HG03342 (cell line): ENCODE measurements at regions not wholly inside any gene's neighbourhood (a gene's known extent, or its start where the extent isn't known, plus 50 kb on each side); places are given as distances from the start of the nearest gene placed in this dataset.

Source experiments
- ATAC-seq: cut with Tn5 transposase; IDR thresholded peaks from one replicate; pipeline ENCODE4 v1.9.1; 2021; ENCODE audit warnings: mild to moderate bottlenecking, moderate library complexity; ENCODE audit not compliant: unreplicated experiment

DNA sequence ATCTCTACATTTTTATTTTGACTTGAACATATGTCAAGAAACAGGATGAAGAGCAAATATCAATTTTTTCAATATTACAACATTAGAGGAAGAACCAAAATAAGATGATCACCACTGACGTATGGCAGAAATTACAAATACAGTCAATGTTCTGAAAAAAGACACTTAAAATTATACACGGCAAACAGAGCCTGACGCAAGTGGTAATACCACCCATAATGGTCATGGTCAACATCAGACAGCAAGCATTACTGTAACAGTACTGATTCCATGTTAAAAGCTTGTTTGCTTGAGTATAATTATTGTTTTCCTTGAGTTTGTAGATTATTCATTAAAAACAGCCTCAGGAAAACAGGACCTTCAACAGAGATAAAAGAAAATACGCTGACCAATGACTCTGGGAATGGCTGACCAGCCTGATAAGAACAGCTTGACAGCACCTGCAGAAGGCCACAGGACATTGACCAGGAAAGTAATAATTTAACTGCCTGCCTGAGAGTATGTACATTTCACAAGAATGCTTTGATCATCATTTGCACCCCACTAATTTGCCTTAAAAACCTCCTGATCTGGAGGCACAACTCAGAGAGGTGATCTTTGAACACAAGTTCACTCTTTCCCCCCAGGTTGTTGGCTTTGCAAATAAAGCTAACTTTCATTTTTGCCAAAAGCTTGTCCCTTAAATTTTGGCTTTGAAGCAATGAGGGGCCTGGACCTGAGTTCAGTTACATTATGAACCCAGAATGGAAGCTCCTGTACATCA, 187.3 kb downstream of the IPO8 start:
- no peak for ATAC-seq

DNA sequence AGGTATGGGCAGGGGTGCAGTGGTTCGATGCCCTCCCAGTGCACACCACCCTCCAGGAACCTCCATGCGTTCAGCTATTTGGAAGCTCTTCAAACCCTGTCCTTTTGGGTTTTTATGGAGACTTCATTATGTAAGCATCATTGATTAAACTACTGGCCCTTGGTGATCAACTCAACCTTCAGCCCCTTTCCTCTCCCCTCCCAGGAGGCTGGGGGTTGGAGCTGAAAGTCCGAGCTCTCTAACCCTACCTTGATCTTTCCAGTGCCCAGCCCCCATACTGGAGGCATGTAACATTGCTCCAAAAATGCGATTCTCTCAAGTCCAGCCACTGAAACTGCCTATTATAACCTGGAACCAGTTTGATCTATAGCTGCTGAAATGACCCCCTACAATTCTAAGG, 188.1 kb downstream of the IPO8 start:
- ATAC-seq: no peak

DNA sequence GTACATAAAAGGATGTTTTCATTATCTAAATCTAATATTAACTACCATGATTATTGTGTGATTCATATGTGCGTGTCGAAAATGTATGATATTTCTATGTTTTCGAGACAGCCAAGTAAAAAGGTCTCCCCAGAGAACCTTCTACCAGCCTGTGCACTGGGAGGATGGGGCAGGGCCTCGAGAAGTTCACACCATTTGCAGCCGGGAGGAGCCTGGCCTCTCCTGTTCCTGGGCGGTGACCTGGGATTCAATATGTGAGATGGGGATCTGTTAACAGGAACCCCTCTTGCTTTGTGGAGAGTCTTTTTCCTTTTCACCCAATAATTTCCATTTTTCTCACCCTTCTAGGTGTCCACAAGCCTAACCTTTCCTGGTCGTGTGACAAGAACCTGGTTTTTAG, 189.3 kb downstream of the IPO8 start:
- ATAC-seq: no peak

DNA sequence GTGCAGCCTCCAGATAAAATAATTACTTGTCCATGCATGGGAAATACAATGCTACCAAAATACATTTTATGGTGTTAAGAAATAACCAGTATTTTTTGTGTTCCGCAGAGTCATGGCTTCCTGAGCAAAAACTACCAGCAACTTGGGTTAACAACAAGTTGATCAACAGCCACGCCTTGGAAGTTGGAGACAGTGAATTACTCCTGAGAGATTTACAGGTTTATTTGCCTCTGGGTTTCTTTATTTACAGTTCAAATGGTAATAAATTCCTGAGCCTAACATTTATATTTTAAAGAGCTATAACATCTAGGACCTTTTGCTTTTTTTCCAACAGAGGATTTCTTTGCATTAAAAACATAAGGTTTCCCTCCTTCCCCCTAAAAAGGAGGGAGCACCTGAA, 194.0 kb downstream of the IPO8 start:
- ATAC-seq: no peak

DNA sequence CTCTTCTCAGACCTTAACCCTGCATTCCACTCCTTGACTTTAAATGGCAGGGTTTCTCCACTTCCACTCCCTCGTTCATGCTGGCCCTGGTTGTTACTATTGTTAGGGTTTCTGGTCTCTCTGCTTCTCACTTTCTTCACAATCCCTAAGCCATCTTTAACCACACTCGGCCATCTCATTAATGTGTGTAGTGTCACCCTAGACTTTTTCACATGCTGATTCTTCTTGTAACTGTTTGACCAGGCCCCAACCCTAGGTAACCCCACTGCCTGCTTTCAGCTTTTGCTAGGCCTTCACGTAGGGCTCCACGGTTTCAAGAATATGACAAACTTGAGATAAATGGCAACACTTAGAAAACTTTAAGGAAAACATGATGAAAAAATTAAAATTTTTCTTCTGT, 195.1 kb downstream of the IPO8 start:
- no peak for ATAC-seq

DNA sequence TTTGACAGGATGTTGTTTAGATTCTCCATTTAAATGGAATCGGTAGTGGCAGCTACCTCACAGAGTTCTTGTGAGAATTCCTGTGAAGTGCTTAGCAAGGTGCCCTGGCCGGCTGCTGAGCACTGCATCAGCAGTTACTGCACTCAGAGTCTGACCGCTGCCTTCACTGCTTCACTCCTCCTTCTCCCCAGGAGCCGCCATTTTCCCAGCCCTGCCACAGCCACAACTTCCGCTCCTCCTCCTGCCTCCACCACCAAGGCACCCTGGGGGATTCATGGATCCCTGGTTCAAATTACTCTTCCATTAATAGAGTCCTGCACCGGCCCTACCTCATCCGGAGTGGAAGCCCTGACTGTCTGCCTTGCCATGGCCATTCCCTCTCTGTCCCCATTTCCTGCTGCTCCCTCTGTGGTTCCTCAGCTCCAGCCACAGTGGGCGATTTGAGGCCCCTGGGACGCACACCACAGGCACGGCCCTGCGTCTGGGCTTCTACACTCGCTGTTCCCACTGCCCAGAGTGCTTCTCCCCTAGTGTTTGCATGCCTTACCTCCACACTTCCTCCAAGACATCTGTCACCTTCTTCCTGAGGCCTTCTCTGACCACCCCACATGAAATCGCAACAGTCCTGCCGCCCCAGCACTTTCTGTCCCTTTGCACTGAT, 210.3 kb downstream of the IPO8 start:
- no peak for ATAC-seq

DNA sequence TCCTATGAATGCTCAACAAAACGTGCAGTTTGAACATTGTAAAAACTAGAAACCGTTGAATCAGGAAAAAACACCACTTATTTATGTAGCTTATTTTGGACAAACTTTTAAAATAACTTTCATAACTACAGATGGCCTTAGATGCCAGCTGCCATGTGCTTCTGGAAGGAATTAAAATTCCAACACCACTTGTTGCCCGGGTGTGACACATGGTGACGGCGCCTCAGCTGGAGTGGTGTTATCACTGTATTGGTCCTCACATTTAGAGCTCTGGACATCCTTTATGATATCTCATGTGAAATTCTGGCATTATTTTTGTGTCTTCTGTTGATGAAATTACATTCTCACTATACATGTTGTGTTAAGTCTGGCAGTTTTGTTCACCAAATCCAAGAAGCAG, 211.0 kb downstream of the IPO8 start:
- ATAC-seq: no peak

DNA sequence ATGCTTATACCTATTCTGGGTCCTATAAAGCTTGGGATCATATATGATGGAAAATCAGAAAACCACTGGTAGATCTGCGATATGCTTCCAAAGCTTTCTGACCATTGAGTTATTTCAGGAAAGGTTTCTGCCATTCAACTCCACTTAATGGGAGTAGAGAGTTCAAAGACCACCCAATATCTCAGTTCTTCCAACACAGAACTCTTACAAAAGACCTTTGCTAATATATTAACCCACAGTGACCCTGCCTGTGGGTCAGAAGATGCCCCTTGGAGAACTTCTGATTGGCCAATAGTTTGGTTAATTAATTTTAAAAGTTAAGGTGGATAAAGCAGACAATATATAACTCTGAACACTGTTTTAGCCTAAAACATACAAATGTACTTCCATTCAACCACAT, 213.0 kb downstream of the IPO8 start:
- ATAC-seq: no peak

DNA sequence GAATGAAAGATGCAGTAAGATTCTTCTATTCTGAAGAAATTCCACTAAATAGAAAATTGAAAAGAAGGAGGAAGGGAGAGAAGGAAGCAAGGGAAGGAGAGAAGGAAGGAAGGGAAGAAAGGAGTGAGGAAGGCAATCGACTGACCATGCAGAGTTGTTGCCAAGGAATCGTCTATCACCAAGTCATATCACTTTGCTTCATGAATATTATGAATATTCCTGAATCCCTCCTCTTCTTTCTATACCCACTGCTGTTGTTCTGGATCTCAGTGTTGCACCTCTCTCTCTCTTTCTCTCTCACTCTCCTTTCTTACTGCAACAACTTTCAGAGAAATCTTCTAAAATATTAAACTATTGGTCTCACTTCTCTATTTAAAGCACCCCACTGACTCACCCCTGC, 222.4 kb downstream of the IPO8 start:
- ATAC-seq: no peak

DNA sequence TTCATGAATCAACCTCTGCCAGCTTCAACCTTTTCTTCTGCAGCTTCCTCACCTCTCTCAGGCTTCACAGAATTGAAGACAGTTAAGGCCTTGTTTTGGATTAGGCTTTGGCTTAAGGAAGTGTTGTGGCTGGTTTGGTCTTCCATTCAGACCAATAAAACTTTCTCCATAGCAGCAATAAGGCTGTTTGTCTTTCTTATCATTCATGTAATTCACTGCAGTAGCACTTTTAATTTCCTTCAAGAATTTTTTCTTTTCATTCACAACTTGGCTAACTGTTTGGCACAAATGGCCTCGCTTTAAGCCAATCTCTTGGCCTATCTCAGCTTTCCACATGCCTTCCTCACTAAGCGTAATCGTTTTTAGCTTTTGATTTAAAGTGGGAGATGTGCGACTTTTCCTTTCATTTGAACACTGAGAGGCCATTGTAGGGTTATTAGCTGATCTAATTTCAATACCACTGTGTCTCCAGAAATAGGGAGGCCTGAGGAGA, 229.5 kb downstream of the IPO8 start:
- no peak for ATAC-seq

DNA sequence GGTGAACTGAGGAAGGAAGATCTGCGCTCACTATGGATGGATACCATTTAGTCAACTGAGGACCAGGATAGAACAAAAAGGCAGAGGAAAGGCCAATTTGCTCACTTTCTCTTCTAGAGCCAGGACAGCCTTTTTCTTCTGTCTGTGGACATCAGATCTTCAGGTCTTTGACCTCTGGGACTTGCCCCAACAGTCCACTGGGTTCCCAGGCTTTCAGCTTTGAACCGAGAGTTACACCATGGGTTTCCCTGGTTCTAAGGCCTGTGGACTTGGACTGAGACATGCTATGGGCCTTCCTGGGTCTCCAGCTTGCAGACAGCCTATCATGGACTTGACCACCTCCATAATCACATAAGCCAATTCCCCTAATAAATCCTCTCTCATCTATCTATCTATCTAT, 232.0 kb downstream of the IPO8 start:
- no peak for ATAC-seq

DNA sequence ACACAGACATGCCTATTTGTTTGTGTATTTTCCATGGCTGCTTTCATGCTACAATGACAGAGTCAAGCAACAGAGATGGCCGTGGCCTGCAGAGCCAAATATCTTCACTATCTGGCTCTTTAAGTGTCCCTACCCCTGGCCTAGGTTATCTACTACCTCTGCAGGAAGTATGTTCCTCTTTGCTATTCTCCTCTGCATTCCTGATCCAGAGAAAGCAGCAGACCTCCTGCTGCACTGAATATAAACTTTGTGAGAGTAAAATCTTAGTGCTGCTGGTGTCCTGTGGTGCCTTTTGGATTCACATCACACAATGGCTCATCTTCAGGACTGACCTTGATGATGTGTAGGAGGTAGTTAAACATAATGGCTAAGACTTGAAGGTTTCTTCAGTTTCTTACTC, 233.4 kb downstream of the IPO8 start:
- ATAC-seq: no peak

DNA sequence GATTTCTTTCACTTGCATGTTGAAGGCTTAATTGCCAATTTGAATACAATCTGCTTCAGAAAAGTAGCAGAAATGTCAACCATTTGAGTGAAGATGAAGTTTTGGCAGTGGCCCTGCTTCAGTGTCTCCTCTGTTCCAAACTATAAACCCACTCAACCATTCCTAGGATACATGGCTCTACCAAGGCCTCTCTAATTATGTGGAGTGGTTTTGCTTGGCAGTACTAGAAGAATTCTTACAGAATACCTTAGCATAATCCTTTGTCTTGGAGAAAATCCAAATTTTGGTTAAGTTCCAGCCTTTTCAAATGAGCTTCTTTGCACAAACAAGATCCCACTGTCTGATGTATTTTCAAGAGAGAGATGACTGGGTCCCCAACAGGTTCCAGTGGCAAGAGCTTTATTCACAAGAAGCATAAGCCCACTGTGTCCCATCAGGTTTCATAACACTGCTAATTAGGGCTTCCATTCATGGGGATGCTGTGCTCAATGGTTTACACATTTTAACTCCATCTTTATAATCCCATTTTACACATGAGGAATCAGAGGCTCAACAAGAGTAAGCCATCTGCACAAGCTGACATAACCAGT, 234.5 kb downstream of the IPO8 start:
- no peak for ATAC-seq

DNA sequence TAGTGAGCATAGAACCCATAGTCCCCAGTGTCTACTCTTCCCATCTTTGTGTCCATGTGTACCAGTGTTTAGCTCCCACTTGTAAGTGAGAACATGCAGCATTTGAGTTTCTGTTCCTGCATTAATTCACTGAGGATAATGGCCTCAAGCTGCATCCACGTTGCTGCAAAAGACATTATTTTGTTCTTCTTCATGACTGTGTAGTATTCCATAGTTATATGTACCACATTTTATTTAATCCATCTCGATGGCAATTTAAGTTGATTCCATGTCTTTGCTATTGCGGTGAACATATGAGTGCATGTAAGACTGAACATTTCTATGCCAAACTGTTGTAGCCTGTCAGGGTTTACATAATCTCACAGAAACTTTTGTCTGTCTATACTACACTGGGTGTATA, 237.2 kb downstream of the IPO8 start:
- no peak for ATAC-seq

DNA sequence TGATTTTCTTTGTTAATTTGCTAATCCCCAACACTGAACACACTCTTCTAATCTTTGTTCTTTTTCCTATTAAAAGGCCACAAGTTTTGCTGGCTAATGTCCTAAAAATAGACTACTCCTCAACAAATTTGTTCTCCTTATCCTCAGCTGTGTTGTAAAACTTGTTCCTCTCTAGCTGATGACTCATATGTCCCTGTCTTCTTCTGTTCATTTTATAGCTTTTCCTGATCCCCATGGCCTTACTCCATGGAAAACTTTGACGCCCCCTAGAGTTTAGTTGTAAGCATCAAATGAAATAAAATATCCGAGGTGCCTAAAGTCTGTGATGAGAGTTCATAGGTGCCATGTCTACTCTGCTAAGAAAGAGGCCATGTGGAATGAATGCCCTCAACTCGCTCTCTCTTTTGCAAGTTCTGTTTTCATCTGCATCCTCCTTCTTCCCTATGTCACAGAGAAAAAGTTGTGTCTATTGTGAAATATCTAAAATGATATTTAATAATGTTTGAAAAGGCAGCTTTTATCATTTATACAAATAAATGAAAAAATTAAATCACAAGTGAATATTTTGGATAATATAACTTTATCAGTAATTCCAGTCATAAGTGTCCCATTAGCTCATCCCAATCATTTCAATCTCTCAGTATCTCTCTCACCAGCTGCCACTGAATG, 237.9 kb downstream of the IPO8 start:
- no peak for ATAC-seq

DNA sequence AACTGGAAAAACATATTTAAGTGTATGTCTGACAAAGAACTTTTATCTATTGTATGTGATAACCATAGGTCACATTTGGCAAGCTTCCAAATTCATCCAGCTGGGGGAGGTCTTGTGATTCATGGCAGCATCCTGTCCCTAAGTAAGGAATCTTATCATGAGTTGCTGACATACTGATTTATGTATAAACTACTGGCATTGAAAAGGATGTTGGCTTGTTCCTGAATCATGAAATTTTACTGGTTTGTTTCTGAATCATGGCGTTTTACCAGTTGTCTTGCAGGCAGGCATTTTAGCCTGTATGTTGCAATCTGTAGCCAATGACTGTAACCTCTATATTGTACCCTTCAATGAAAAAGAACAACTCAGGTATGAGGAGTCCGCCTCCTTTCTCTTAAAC, 244.8 kb downstream of the IPO8 start:
- no peak for ATAC-seq

DNA sequence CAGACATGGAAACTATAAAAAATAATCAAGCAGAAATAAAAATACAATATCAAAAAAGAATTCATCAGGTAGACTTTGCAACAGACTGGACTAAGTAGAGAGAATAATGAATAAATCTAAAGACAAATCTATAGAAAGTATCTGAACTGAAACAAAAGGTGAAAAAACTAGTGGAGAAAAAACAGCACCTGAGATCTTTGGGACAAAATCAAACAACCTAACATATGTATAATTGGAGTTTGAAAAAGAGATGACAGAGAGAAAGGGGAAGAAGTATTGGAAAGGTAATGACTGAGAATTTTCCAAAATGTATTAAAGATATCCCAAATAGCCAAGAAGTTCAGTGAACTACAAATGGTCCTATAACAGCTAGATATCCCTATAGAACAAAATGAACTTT, 245.4 kb downstream of the IPO8 start:
- ATAC-seq: no peak

DNA sequence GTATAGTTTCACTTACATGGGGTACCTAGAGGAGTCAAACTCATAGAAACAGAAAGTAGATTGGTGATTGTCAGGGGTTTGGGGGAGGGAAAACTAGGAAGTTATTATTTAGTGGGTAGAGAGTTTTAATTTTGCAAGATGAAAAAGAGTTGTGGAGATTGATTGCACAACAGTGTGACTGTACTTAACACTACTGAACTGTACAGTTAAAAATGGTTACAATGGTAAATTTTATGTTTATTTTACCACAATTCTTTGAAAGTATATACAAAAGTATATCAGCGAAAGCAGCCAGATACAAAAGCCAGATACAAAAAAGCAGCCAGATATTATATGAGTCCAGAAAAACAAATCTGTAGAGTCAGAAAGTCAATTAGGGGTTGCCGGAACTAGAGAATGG, 247.6 kb downstream of the IPO8 start:
- ATAC-seq: no peak

DNA sequence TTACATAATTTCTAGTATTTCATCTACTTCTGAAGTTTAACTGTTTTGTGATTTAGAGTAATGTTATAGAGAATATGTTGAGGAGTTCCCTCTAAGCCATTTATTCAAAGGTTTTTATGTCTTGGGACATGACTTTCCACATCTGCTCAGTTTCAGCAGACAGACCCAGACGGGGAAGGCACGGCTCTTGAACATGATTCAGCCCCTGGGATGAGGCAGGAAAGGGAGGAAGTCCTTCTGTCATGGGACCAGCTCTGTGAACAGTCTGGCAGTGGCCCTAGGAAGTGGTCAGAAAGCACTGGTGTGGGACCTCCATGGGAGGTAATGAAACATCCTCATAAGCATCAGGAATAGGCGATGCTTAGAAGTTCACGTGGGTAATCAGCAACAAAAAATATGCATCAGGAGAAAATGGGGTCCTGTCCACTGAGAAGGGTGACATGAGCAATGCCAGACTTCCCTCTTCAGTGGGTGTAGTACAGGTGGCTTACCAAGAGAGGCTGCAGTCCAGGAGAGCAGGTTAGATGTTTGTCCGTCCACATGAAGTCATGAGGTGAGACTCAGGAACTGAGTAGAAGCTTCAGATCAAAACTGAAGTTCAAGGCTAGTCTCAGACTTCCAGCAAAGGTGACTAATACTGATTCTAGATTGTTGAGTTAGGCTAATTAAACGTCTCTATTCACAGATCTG, 248.5 kb downstream of the IPO8 start:
- ATAC-seq: no peak

DNA sequence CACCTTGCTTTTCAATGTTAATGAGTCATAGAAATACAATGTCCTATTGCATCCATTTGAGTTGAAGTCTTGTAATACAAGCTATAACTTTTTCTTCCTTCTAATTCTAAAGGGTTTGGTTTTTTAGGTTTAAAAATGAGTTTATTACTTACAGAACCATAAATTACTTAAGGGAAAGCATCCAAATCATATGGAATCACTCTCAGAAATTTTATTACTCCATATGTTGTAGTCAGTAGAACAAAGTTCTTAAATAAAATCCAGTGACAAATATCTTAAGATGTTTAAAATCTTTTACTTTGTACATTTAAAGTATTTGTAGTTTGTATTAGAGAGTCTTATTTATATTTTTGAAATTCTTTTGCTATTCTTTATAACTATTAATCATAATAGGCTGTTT, 253.2 kb downstream of the IPO8 start:
- ATAC-seq: no peak
